ENCODE measurements at regions not wholly inside any gene's neighbourhood (a gene's known extent, or its start where the extent isn't known, plus 50 kb on each side); places are given as distances from the start of the nearest gene placed in this dataset.
"Not testable (repeated sequence)": the region's sequence is repeated elsewhere in the genome, so short reads cannot be mapped to it uniquely, and the experiment has no call there.

GRCh38 chr4:34432706-34433105, 1811.6 kb downstream of the ARAP2 start:
- H3K27me3 ChIP-seq (ENCODE audit: control insufficient read depth, insufficient read depth, low read length): no peaks in the 10 kb centered on the region
- H3K9me3 ChIP-seq (ENCODE audit: control insufficient read depth, insufficient read depth, low read length): no peaks in the 10 kb centered on the region
- no CpG with 5 or more reads among the region's 5 CpGs for WGBS (ENCODE audit: insufficient coverage, insufficient read length)
- no peak for DNase-seq (ENCODE audit: low read depth, low spot score)
- H3K36me3 ChIP-seq (ENCODE audit: control insufficient read depth, insufficient read depth, low read length): no peaks in the 10 kb centered on the region
- H3K4me3 ChIP-seq (ENCODE audit: low read length): no peak overlapping the region
- H3K4me1 ChIP-seq (ENCODE audit: control insufficient read depth, insufficient read depth, low read length): no peaks in the 10 kb centered on the region
- H3K27ac ChIP-seq (ENCODE audit: low read length): no peak overlapping the region

- not testable (repeated sequence) for H3K9me3 ChIP-seq (ENCODE audit: control insufficient read depth, insufficient read depth, low read length); H3K36me3 ChIP-seq (ENCODE audit: control insufficient read depth, insufficient read depth, low read length); DNase-seq (ENCODE audit: low read depth, low spot score); H3K4me3 ChIP-seq (ENCODE audit: low read length); H3K27ac ChIP-seq (ENCODE audit: low read length); H3K4me1 ChIP-seq (ENCODE audit: control insufficient read depth, insufficient read depth, low read length); H3K27me3 ChIP-seq (ENCODE audit: control insufficient read depth, insufficient read depth, low read length)
- no CpG with 5 or more reads among the region's 5 CpGs for WGBS (ENCODE audit: insufficient coverage, insufficient read length)
Observed at GRCh38 chr4:34434377-34434776, 1809.9 kb downstream of the ARAP2 start.

- no peak overlapping the region for H3K27ac ChIP-seq (ENCODE audit: low read length)
- no peaks in the 10 kb centered on the region for H3K36me3 ChIP-seq (ENCODE audit: control insufficient read depth, insufficient read depth, low read length)
- no CpG with 5 or more reads among the region's 2 CpGs for WGBS (ENCODE audit: insufficient coverage, insufficient read length)
- no peak overlapping the region for H3K4me3 ChIP-seq (ENCODE audit: low read length)
- no peaks in the 10 kb centered on the region for H3K27me3 ChIP-seq (ENCODE audit: control insufficient read depth, insufficient read depth, low read length)
- no peaks in the 10 kb centered on the region for H3K4me1 ChIP-seq (ENCODE audit: control insufficient read depth, insufficient read depth, low read length)
- no peaks in the 10 kb centered on the region for H3K9me3 ChIP-seq (ENCODE audit: control insufficient read depth, insufficient read depth, low read length)
- DNase-seq (ENCODE audit: low read depth, low spot score): no peak
Observed at GRCh38 chr4:34464196-34464595, 1780.1 kb downstream of the ARAP2 start.

GRCh38 chr4:34466411-34466810, 1777.9 kb downstream of the ARAP2 start:
- H3K9me3 ChIP-seq (ENCODE audit: control insufficient read depth, insufficient read depth, low read length): no peaks in the 10 kb centered on the region
- no peaks in the 10 kb centered on the region for H3K4me1 ChIP-seq (ENCODE audit: control insufficient read depth, insufficient read depth, low read length)
- no peak overlapping the region for H3K4me3 ChIP-seq (ENCODE audit: low read length)
- no peaks in the 10 kb centered on the region for H3K36me3 ChIP-seq (ENCODE audit: control insufficient read depth, insufficient read depth, low read length)
- H3K27ac ChIP-seq (ENCODE audit: low read length): no peak overlapping the region
- H3K27me3 ChIP-seq (ENCODE audit: control insufficient read depth, insufficient read depth, low read length): no peaks in the 10 kb centered on the region
- DNase-seq (ENCODE audit: low read depth, low spot score): no peak
- WGBS (ENCODE audit: insufficient coverage, insufficient read length): no CpG with 5 or more reads among the region's 1 CpG

- Histone ChIP-seq H3K27ac (ENCODE audit: low read length) (no peak overlapping the region), H3K4me3 (ENCODE audit: low read length) (no peak overlapping the region), H3K27me3 (ENCODE audit: control insufficient read depth, insufficient read depth, low read length) (no peaks in the 10 kb centered on the region), H3K9me3 (ENCODE audit: control insufficient read depth, insufficient read depth, low read length) (no peaks in the 10 kb centered on the region), H3K36me3 (ENCODE audit: control insufficient read depth, insufficient read depth, low read length) (no peaks in the 10 kb centered on the region), H3K4me1 (ENCODE audit: control insufficient read depth, insufficient read depth, low read length) (no peaks in the 10 kb centered on the region)
- DNase-seq (ENCODE audit: low read depth, low spot score): no peak
- no CpG with 5 or more reads among the region's 2 CpGs for WGBS (ENCODE audit: insufficient coverage, insufficient read length)
Observed at GRCh38 chr4:34469516-34469915, 1774.8 kb downstream of the ARAP2 start.

- H3K4me3 ChIP-seq (ENCODE audit: low read length): no peak overlapping the region
- H3K9me3 ChIP-seq (ENCODE audit: control insufficient read depth, insufficient read depth, low read length): no peaks in the 10 kb centered on the region
- DNase-seq (ENCODE audit: low read depth, low spot score): no peak
- H3K36me3 ChIP-seq (ENCODE audit: control insufficient read depth, insufficient read depth, low read length): no peaks in the 10 kb centered on the region
- no peak overlapping the region for H3K27ac ChIP-seq (ENCODE audit: low read length)
- no peaks in the 10 kb centered on the region for H3K4me1 ChIP-seq (ENCODE audit: control insufficient read depth, insufficient read depth, low read length)
- H3K27me3 ChIP-seq (ENCODE audit: control insufficient read depth, insufficient read depth, low read length): no peaks in the 10 kb centered on the region
Observed at GRCh38 chr4:34485252-34485651, 1759.1 kb downstream of the ARAP2 start.

- Histone ChIP-seq H3K4me3 (ENCODE audit: low read length) (no peak overlapping the region), H3K9me3 (ENCODE audit: control insufficient read depth, insufficient read depth, low read length) (no peaks in the 10 kb centered on the region), H3K4me1 (ENCODE audit: control insufficient read depth, insufficient read depth, low read length) (no peaks in the 10 kb centered on the region), H3K27me3 (ENCODE audit: control insufficient read depth, insufficient read depth, low read length) (no peaks in the 10 kb centered on the region), H3K36me3 (ENCODE audit: control insufficient read depth, insufficient read depth, low read length) (no peaks in the 10 kb centered on the region), H3K27ac (ENCODE audit: low read length) (no peak overlapping the region)
- no CpG with 5 or more reads among the region's 5 CpGs for WGBS (ENCODE audit: insufficient coverage, insufficient read length)
- DNase-seq (ENCODE audit: low read depth, low spot score): no peak
Observed at GRCh38 chr4:34486461-34487363, 1757.6 kb downstream of the ARAP2 start.

- no peak for DNase-seq (ENCODE audit: low read depth, low spot score)
- no peaks in the 10 kb centered on the region for H3K27me3 ChIP-seq (ENCODE audit: control insufficient read depth, insufficient read depth, low read length)
- WGBS (ENCODE audit: insufficient coverage, insufficient read length): no CpG with 5 or more reads among the region's 1 CpG
Observed at GRCh38 chr4:34492414-34492813, 1751.9 kb downstream of the ARAP2 start.

GRCh38 chr4:34502086-34502485, 1742.2 kb downstream of the ARAP2 start:
- H3K4me3 ChIP-seq (ENCODE audit: low read length): no peak overlapping the region
- no peak for DNase-seq (ENCODE audit: low read depth, low spot score)
- H3K27ac ChIP-seq (ENCODE audit: low read length): no peak overlapping the region
- H3K4me1 ChIP-seq (ENCODE audit: control insufficient read depth, insufficient read depth, low read length): no peaks in the 10 kb centered on the region
- WGBS (ENCODE audit: insufficient coverage, insufficient read length): no CpG with 5 or more reads among the region's 2 CpGs
- H3K9me3 ChIP-seq (ENCODE audit: control insufficient read depth, insufficient read depth, low read length): no peaks in the 10 kb centered on the region; the same call in 1 of the 2 replicates
- no peaks in the 10 kb centered on the region for H3K27me3 ChIP-seq (ENCODE audit: control insufficient read depth, insufficient read depth, low read length)
- H3K36me3 ChIP-seq (ENCODE audit: control insufficient read depth, insufficient read depth, low read length): no peaks in the 10 kb centered on the region

More at GRCh38 chr4:34492414-34492813, 1751.9 kb downstream of the ARAP2 start:
- Histone ChIP-seq H3K4me3 (ENCODE audit: low read length) (no peak overlapping the region), H3K4me1 (ENCODE audit: control insufficient read depth, insufficient read depth, low read length) (no peaks in the 10 kb centered on the region), H3K9me3 (ENCODE audit: control insufficient read depth, insufficient read depth, low read length) (no peaks in the 10 kb centered on the region), H3K36me3 (ENCODE audit: control insufficient read depth, insufficient read depth, low read length) (no peaks in the 10 kb centered on the region), H3K27ac (ENCODE audit: low read length) (no peak overlapping the region)

- DNase-seq (ENCODE audit: low read depth, low spot score); H3K9me3 ChIP-seq (ENCODE audit: control insufficient read depth, insufficient read depth, low read length); H3K4me3 ChIP-seq (ENCODE audit: low read length); H3K36me3 ChIP-seq (ENCODE audit: control insufficient read depth, insufficient read depth, low read length); H3K27me3 ChIP-seq (ENCODE audit: control insufficient read depth, insufficient read depth, low read length); H3K27ac ChIP-seq (ENCODE audit: low read length); H3K4me1 ChIP-seq (ENCODE audit: control insufficient read depth, insufficient read depth, low read length): not testable (repeated sequence)
- WGBS (ENCODE audit: insufficient coverage, insufficient read length): no CpG with 5 or more reads among the region's 2 CpGs
Observed at GRCh38 chr4:34504731-34505130, 1739.6 kb downstream of the ARAP2 start.

- no CpG with 5 or more reads among the region's 26 CpGs for WGBS (ENCODE audit: insufficient coverage, insufficient read length)
- not testable (repeated sequence) for DNase-seq (ENCODE audit: low read depth, low spot score); H3K27me3 ChIP-seq (ENCODE audit: control insufficient read depth, insufficient read depth, low read length); H3K9me3 ChIP-seq (ENCODE audit: control insufficient read depth, insufficient read depth, low read length); H3K4me3 ChIP-seq (ENCODE audit: low read length); H3K27ac ChIP-seq (ENCODE audit: low read length); H3K4me1 ChIP-seq (ENCODE audit: control insufficient read depth, insufficient read depth, low read length); H3K36me3 ChIP-seq (ENCODE audit: control insufficient read depth, insufficient read depth, low read length)
Observed at GRCh38 chr4:34506511-34507092, 1737.7 kb downstream of the ARAP2 start.

Measured in iPS DF 6.9 (cell line).